ENCODE measurements at regions not wholly inside any gene's neighbourhood (a gene's known extent, or its start where the extent isn't known, plus 50 kb on each side); places are given as distances from the start of the nearest gene placed in this dataset.

GRCh38 chr18:28637897-28638296 lies 461.0 kb upstream of the CDH2 start:
- Histone ChIP-seq H3K4me1 (no peaks in the 10 kb centered on the region), H3K4me2 (no peak overlapping the region), H2AFZ (replicated peaks) (no peak overlapping the region), H3K79me2 (ENCODE audit: low read depth) (no peaks in the 10 kb centered on the region), H3K4me3 (no peak overlapping the region), H3K36me3 (no peaks in the 10 kb centered on the region), H3F3A (ENCODE audit: low read depth) (no peaks in the 10 kb centered on the region), H3K27ac (no peak overlapping the region), H4K20me1 (ENCODE audit: low read depth) (no peaks in the 10 kb centered on the region), H3K27me3 (no peaks in the 10 kb centered on the region), H3K9me3 (ENCODE audit: low read depth) (no peaks in the 10 kb centered on the region), H3K9ac (no peak overlapping the region)
- Mint-ChIP-seq H3K4me3 (no peak overlapping the region), H3K4me1 (peaks cover 13% of the 10 kb centered on the region), H3K27ac (no peak overlapping the region), H3K9me3 (peaks cover 9% of the 10 kb centered on the region), H3K36me3 (no peaks in the 10 kb centered on the region), H3K27me3 (ENCODE audit: insufficient read depth, low read depth) (no peaks in the 10 kb centered on the region)
- TF ChIP-seq EZH2phosphoT487 (IDR thresholded peaks at IDR 0.05) (no peak), CTCF (IDR thresholded peaks at IDR 0.05) (peak; percentile 39)
- no peak for DNase-seq (ENCODE audit: low spot score)

- no peaks in the 10 kb centered on the region for H3K36me3 Mint-ChIP-seq
- no peaks in the 10 kb centered on the region for H3K9me3 ChIP-seq (ENCODE audit: low read depth)
- no peak overlapping the region for H3K4me3 ChIP-seq
- H3K4me3 Mint-ChIP-seq, result no peak overlapping the region
- DNase-seq (ENCODE audit: low spot score), result no peak
- no peak overlapping the region for H3K27ac Mint-ChIP-seq
- H3K4me1 Mint-ChIP-seq, result peaks cover 13% of the 10 kb centered on the region
- H3K79me2 ChIP-seq (ENCODE audit: low read depth), result no peaks in the 10 kb centered on the region
- H3K4me1 ChIP-seq, result no peaks in the 10 kb centered on the region
- no peak overlapping the region for H3K4me2 ChIP-seq
- peaks cover 9% of the 10 kb centered on the region for H3K9me3 Mint-ChIP-seq
- no peak overlapping the region for H2AFZ ChIP-seq (replicated peaks)
- no peaks in the 10 kb centered on the region for H3K27me3 ChIP-seq
- TF ChIP-seq EZH2 (IDR thresholded peaks at IDR 0.05), result no peak
- TF ChIP-seq EZH2phosphoT487 (IDR thresholded peaks at IDR 0.05), result no peak
- no peak for TF ChIP-seq CTCF (IDR thresholded peaks at IDR 0.05)
- no peaks in the 10 kb centered on the region for H3K27me3 Mint-ChIP-seq (ENCODE audit: insufficient read depth, low read depth)
- H3F3A ChIP-seq (ENCODE audit: low read depth), result no peaks in the 10 kb centered on the region
- H4K20me1 ChIP-seq (ENCODE audit: low read depth), result no peaks in the 10 kb centered on the region
- no peak overlapping the region for H3K9ac ChIP-seq
- no peaks in the 10 kb centered on the region for H3K36me3 ChIP-seq
- H3K27ac ChIP-seq, result no peak overlapping the region
Observed at GRCh38 chr18:28635530-28635929, 458.6 kb upstream of the CDH2 start.

- H3K36me3 Mint-ChIP-seq, result no peaks in the 10 kb centered on the region
- H3K9me3 Mint-ChIP-seq, result peaks cover 2% of the 10 kb centered on the region
Observed at GRCh38 chr18:28626756-28627155, 449.8 kb upstream of the CDH2 start.

More at GRCh38 chr18:28626756-28627155, 449.8 kb upstream of the CDH2 start:
- no peak overlapping the region for H3K9ac ChIP-seq
- no peak for DNase-seq (ENCODE audit: low spot score)
- Mint-ChIP-seq H3K27me3 (ENCODE audit: insufficient read depth, low read depth) (no peaks in the 10 kb centered on the region), H3K27ac (no peak overlapping the region), H3K4me3 (no peak overlapping the region), H3K4me1 (peaks cover 2% of the 10 kb centered on the region)
- H3F3A ChIP-seq (ENCODE audit: low read depth), result no peaks in the 10 kb centered on the region
- H3K27me3 ChIP-seq, result no peaks in the 10 kb centered on the region
- no peak overlapping the region for H2AFZ ChIP-seq (replicated peaks)
- no peak overlapping the region for H3K27ac ChIP-seq
- no peak overlapping the region for H3K4me3 ChIP-seq
- TF ChIP-seq CTCF (IDR thresholded peaks at IDR 0.05), result no peak
- no peak for TF ChIP-seq EZH2 (IDR thresholded peaks at IDR 0.05)
- no peak for TF ChIP-seq EZH2phosphoT487 (IDR thresholded peaks at IDR 0.05)
- no peaks in the 10 kb centered on the region for H4K20me1 ChIP-seq (ENCODE audit: low read depth)
- H3K36me3 ChIP-seq, result no peaks in the 10 kb centered on the region
- H3K4me1 ChIP-seq, result peaks cover 11% of the 10 kb centered on the region
- no peaks in the 10 kb centered on the region for H3K9me3 ChIP-seq (ENCODE audit: low read depth)
- H3K79me2 ChIP-seq (ENCODE audit: low read depth), result no peaks in the 10 kb centered on the region
- H3K4me2 ChIP-seq, result no peak overlapping the region
